Activated CD4-positive, alpha-beta memory T cell treated with anti-CD3 and anti-CD28 coated beads for 36 hours (primary cell): ENCODE measurements at regions not wholly inside any gene's neighbourhood (a gene's known extent, or its start where the extent isn't known, plus 50 kb on each side); places are given as distances from the start of the nearest gene placed in this dataset.

ENCODE experiments used
- CTCF ChIA-PET: fragments of 350-600 bp; sonication (Branson Sonifier 250); formaldehyde crosslinking; loops from one replicate; lab custom pipeline; 2021; ENCODE audit warnings: antibody characterized with exemption, inconsistent platforms; lab: Charles Lee
- POLR2A ChIA-PET: fragments of 350-600 bp; sonication (Branson Sonifier 250); formaldehyde crosslinking; loops from one replicate; lab custom pipeline; 2021; ENCODE audit warnings: antibody characterized with exemption; lab: Charles Lee
- DNase-seq: peaks from one replicate; pipeline ENCODE4 v3.0.0-alpha.2; 2020
- H3K27ac Mint-ChIP-seq: one replicate; pipeline ENCODE4 v1.8.0; 2021; ENCODE audit warnings: mixed read lengths
- H3K27me3 Mint-ChIP-seq: one replicate; pipeline ENCODE4 v1.8.0; 2021; ENCODE audit warnings: mixed read lengths
- H3K36me3 Mint-ChIP-seq: one replicate; pipeline ENCODE4 v1.8.0; 2021; ENCODE audit warnings: mixed read lengths
- H3K4me1 Mint-ChIP-seq: one replicate; pipeline ENCODE4 v1.8.0; 2021; ENCODE audit warnings: low read depth, mixed read lengths
- H3K4me3 Mint-ChIP-seq: one replicate; pipeline ENCODE4 v1.8.0; 2021; ENCODE audit warnings: mild to moderate bottlenecking, mixed read lengths
- H3K9me3 Mint-ChIP-seq: one replicate; pipeline ENCODE4 v1.8.0; 2021; ENCODE audit warnings: mixed read lengths
- intact Hi-C: fragments of 100-400 bp; cut with micrococcal nuclease; formaldehyde crosslinking; loops from one replicate; pipeline ENCODE4 v1.15.1; 2023

DNA sequence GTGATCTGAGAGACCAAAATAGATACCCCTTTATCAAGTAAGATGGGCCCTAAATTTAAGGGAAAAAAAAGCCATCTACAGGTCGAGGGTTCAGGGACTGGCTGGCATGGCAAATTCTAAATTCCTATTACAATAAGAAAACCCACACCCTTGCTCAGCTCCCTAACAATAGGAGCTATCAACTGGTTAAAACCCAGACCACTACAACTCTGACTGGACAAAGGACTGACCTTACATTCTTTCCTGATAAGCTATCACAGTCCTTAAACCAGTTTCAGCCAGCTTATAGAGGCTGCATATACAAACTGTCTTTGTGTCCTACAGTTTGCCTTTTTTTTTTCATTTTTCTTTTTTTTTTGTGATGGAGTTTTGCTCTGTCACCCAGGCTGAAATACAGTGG is 803.6 kb downstream of the NR2F1-AS1 start:
- H3K27me3 Mint-ChIP-seq = no peaks in the 10 kb centered on the region
- H3K9me3 Mint-ChIP-seq = peaks cover 3% of the 10 kb centered on the region
- CTCF ChIA-PET = no interaction called here
- no peak overlapping the region for H3K27ac Mint-ChIP-seq
- H3K4me3 Mint-ChIP-seq = no peak overlapping the region
- intact Hi-C loops = no loop called here
- POLR2A ChIA-PET = no interaction called here
- DNase-seq = no peak
- no peaks in the 10 kb centered on the region for H3K36me3 Mint-ChIP-seq
- no peaks in the 10 kb centered on the region for H3K4me1 Mint-ChIP-seq

DNA sequence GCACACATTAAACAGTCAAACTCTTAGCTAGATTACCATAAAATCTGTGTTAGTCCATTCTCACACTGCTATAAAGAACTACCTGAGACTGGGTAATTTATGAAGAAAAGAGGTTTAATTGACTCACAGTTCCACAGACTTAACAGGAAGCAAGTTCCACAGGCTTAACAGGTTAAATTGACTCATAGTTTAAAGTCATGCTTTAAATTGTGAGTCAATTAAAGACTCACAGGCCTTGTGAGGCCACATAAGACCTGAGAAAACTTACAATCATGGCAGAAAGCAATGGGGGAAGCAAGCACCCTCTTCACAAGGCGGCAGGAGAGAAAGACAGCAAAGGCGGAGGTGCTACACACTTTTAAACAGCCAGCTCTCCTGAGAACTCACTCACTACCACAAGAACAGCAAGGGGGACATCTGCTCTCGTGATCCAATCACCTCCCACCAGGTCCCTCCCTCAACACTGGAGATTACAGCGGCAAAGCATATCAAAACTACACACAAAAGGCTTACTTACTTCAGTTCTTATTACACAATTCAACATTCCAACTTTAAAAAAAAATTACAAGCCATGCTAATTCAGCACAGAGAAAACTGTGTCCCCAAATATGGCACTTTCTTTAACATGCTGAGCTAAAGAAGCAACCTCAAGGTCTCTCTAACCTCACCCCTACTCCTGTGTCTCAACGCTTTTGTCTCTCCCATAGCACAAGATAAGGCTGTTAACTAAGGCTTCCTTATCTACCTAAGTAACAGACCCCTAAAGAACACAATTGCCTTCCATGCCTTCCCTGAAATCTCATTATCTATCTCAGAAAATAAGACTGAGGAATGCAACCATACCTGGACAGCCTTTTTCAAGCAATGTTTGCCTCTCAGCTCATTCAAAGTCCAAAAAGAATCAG is 805.1 kb downstream of the NR2F1-AS1 start:
- Mint-ChIP-seq H3K27ac (no peak overlapping the region), H3K4me3 (no peak overlapping the region), H3K27me3 (no peaks in the 10 kb centered on the region), H3K9me3 (peaks cover 3% of the 10 kb centered on the region), H3K36me3 (no peaks in the 10 kb centered on the region), H3K4me1 (no peaks in the 10 kb centered on the region)
- CTCF ChIA-PET = no interaction called here
- intact Hi-C loops = no loop called here
- no peak for DNase-seq
- POLR2A ChIA-PET = no interaction called here

DNA sequence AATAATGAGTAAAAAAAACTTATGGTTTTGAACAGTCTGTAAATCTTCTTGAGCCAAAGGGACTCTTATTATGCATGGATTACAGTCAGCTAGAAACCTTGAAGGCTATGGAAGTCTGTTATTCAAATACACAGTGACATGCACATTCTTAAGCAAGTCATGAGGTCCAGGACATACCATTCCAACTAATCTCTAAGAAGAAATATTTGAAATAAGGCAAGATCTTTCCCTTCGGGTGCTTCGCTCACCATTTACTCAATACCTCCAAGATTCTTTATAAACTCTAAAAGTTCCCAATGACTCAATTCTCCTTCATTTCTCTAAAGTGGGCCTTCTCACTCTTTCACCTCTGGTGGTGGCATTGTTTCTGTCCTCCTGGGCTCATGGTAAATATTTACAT is 811.0 kb downstream of the NR2F1-AS1 start:
- intact Hi-C loops = no loop called here
- no peaks in the 10 kb centered on the region for H3K36me3 Mint-ChIP-seq
- no peaks in the 10 kb centered on the region for H3K4me1 Mint-ChIP-seq
- H3K27me3 Mint-ChIP-seq = no peaks in the 10 kb centered on the region
- ChIA-PET CTCF (interaction anchor here (1.2 kb wide), 1 partner anchor 1032 kb away, joined by 3 read pairs; no protein-coding TSS in a partner anchor), POLR2A (no interaction called here)
- DNase-seq = no peak
- H3K27ac Mint-ChIP-seq = no peak overlapping the region
- no peaks in the 10 kb centered on the region for H3K9me3 Mint-ChIP-seq
- no peak overlapping the region for H3K4me3 Mint-ChIP-seq

DNA sequence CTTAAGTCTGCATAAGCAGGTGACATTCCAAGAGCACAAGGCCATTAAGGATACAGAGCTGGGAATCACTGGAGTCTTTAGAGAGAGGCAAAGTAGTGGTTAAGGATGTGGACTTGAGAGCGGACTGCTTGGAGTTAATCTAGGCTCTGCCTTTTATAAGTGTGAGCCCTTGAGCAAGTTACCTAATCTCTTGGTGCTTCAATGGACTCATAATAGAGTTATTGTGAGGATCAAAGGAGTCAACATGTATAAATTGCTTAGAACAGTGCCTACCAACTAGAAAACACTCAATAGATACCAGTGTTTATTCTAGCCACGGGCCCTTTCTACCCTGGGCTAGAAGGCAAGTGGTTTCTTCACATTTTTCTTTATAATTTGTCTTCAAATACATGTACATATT is 819.4 kb downstream of the NR2F1-AS1 start:
- H3K27ac Mint-ChIP-seq = no peak overlapping the region
- DNase-seq = no peak
- CTCF ChIA-PET = no interaction called here
- intact Hi-C loops = no loop called here
- H3K4me1 Mint-ChIP-seq = no peaks in the 10 kb centered on the region
- H3K9me3 Mint-ChIP-seq = no peaks in the 10 kb centered on the region
- H3K27me3 Mint-ChIP-seq = no peaks in the 10 kb centered on the region
- no peak overlapping the region for H3K4me3 Mint-ChIP-seq
- POLR2A ChIA-PET = no interaction called here
- H3K36me3 Mint-ChIP-seq = no peaks in the 10 kb centered on the region

DNA sequence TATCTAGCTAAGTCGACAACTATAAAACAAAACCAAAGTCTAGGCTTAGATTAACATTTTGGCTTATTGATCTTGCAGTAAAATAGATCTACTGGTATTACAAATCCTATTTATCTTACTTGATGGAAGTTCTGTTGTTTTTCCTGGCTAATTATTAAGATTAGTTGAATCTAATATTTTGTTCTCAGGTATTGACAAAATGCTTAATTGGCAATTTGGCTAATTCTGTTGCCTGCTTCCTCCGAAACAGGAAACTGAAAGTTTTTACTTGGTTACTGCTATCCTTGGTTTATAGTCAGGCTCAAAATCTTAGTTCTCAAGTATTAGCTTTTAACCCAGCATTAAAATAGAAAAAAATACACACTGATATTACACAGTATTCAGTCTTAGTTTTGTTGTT is 820.5 kb downstream of the NR2F1-AS1 start:
- no peaks in the 10 kb centered on the region for H3K27me3 Mint-ChIP-seq
- peaks cover 2% of the 10 kb centered on the region for H3K9me3 Mint-ChIP-seq
- DNase-seq = no peak
- H3K27ac Mint-ChIP-seq = no peak overlapping the region
- no peaks in the 10 kb centered on the region for H3K36me3 Mint-ChIP-seq
- intact Hi-C loops = no loop called here
- no peaks in the 10 kb centered on the region for H3K4me1 Mint-ChIP-seq
- ChIA-PET POLR2A (no interaction called here), CTCF (no interaction called here)
- H3K4me3 Mint-ChIP-seq = no peak overlapping the region

DNA sequence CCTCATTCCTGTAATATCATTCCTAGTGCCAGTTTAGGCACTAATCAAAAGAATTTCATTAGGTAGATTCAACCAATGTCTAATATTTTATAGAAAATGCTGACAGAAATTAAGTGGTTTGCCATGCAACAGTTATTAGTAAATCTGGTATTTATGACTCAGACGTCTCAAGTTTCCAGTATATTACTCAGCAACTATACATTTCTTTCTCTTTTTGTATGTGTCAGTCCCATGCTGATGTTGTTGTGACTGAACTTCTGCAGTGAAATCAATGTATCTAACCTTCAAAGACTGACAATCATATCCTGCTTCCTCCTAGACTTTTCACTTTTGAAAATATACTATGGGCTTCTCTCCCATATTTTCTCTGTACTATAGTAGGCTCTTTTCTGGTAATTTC is 822.5 kb downstream of the NR2F1-AS1 start:
- CTCF ChIA-PET = no interaction called here
- POLR2A ChIA-PET = no interaction called here
- Mint-ChIP-seq H3K4me1 (no peaks in the 10 kb centered on the region), H3K9me3 (peaks cover 3% of the 10 kb centered on the region), H3K27ac (no peak overlapping the region), H3K27me3 (no peaks in the 10 kb centered on the region), H3K36me3 (no peaks in the 10 kb centered on the region), H3K4me3 (no peak overlapping the region)
- intact Hi-C loops = no loop called here
- DNase-seq = no peak

DNA sequence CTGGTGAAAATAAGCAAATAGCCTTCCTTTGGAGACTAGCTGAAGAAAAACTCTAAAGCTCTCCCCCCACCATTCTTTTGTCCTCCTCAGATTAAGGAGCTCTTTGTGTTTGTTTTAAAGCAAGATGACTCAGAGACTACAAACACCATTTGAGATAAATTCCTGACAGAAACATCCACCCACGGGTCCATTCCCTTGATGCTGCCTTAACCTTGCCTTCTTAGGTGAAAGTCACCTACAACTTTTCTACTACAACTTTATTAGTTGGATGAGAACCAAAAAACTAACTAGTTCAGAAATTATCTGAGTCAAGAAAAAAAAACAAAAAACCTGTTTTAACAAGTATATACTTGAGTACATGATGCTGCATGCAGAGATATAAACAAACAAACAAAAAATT is 831.1 kb downstream of the NR2F1-AS1 start:
- no peaks in the 10 kb centered on the region for H3K36me3 Mint-ChIP-seq
- H3K27ac Mint-ChIP-seq = no peak overlapping the region
- CTCF ChIA-PET = no interaction called here
- POLR2A ChIA-PET = no interaction called here
- intact Hi-C loops = no loop called here
- peaks cover 2% of the 10 kb centered on the region for H3K9me3 Mint-ChIP-seq
- H3K4me1 Mint-ChIP-seq = no peaks in the 10 kb centered on the region
- no peak overlapping the region for H3K4me3 Mint-ChIP-seq
- H3K27me3 Mint-ChIP-seq = no peaks in the 10 kb centered on the region
- DNase-seq = no peak

DNA sequence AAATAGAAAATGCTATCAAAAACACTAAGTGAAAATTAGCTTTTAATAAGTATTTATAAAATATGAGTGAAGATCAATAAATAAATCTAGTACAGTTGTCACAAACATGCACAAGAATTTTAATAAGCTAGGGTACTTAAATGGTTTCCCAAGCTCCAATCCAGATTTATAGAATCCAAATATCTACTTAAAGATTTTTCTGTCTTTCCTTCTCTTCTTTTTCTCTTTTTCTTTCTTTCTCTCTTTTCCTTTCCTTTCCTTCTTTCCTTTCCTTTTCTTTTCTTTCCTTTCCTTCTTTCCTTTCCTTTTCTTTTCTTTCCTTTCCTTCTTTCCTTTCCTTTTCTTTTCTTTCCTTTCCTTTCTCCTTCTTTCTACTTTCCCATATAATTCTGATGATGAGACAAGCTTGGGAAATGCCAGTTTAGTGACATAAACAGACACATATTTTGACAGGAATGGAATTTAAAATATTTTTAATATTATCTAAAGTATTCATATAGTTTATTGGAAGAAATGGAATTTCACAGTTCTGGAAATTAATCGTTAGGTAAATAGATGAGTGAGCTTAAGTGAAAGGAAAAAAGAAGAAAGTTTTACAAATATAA is 832.8 kb downstream of the NR2F1-AS1 start:
- CTCF ChIA-PET = no interaction called here
- POLR2A ChIA-PET = no interaction called here
- intact Hi-C loops = no loop called here
- Mint-ChIP-seq H3K27ac (no peak overlapping the region), H3K36me3 (no peaks in the 10 kb centered on the region), H3K9me3 (peaks cover under 1% of the 10 kb centered on the region), H3K4me1 (no peaks in the 10 kb centered on the region), H3K27me3 (no peaks in the 10 kb centered on the region), H3K4me3 (no peak overlapping the region)
- no peak for DNase-seq

DNA sequence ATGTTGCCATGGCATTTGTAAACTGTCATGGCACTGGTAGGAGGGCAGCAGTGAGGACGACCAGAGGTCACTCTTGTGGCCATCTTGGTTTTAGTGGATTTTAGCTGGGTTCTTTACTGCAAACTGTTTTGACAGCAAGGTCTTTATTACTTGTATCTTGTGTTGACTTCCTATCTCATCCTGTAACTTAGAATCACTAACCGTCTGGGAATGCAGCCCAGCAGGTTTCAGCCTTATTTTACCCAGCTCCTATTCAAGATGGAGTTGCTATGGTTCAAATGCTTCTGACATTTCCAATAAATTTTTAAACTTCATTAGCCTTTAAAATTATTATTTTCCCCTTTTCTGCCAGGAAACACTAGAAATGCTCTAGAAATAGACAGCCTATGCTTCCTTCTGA is 839.1 kb downstream of the NR2F1-AS1 start:
- Mint-ChIP-seq H3K27ac (no peak overlapping the region), H3K9me3 (no peaks in the 10 kb centered on the region), H3K27me3 (no peaks in the 10 kb centered on the region), H3K36me3 (no peaks in the 10 kb centered on the region), H3K4me1 (no peaks in the 10 kb centered on the region), H3K4me3 (no peak overlapping the region)
- intact Hi-C loops = no loop called here
- DNase-seq = no peak
- CTCF ChIA-PET = no interaction called here
- POLR2A ChIA-PET = no interaction called here

DNA sequence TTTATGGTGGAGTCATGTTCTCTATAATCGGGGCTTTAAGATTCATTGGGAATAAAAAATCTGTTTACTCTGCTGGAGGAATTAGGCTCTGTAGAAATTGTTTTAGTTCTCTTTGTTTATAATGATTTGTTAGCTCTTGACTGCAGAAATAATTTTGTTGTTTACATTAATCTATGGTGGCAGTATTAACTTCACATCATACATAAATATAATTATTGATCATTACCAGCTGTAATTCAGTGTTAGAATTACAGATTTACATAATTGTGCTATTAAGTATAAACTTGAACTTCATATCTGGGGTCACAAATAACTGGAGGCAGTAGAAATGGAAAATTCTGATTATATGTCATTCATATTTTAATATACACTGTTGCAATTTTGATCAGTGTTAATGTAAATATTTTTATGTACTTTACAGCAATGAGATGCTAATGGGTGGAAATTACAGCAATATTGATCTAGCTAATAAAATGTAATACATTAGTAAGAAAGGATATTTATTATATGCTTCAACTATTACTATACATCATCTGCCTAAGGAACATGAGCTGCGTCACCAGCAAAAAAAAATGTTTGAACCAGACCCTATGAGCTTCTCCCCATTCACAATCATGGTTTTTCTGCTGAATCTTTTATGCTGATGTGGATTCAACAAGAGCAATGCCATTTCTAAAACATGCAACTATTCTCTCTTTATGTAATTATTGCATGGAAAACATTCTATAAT is 846.6 kb downstream of the NR2F1-AS1 start:
- CTCF ChIA-PET = no interaction called here
- Mint-ChIP-seq H3K9me3 (no peaks in the 10 kb centered on the region), H3K27me3 (no peaks in the 10 kb centered on the region), H3K4me3 (no peak overlapping the region), H3K4me1 (no peaks in the 10 kb centered on the region), H3K36me3 (no peaks in the 10 kb centered on the region), H3K27ac (no peak overlapping the region)
- DNase-seq = no peak
- intact Hi-C loops = no loop called here
- POLR2A ChIA-PET = no interaction called here

DNA sequence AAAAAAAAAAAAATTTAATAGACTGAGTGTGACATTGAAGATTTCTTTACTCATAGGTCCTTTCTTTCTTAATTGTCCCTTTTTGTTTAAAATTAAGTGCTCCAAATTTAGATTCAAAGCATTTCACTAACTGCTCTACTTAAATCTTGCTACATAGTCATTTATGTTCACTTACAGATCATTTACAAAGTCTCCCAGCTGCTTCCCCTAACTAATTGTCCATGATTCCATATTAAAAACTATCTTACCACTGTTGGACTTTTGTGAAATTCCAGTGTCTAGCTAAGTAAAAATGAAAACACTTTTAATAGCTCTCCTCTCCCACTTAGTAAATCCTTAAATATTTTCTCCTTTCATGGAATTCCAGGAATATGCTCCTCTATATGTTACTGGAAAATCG is 850.5 kb downstream of the NR2F1-AS1 start:
- intact Hi-C loops = no loop called here
- Mint-ChIP-seq H3K9me3 (peaks cover 3% of the 10 kb centered on the region), H3K4me3 (no peak overlapping the region), H3K27ac (no peak overlapping the region), H3K36me3 (no peaks in the 10 kb centered on the region), H3K4me1 (no peaks in the 10 kb centered on the region), H3K27me3 (no peaks in the 10 kb centered on the region)
- DNase-seq = no peak
- ChIA-PET CTCF (no interaction called here), POLR2A (no interaction called here)

DNA sequence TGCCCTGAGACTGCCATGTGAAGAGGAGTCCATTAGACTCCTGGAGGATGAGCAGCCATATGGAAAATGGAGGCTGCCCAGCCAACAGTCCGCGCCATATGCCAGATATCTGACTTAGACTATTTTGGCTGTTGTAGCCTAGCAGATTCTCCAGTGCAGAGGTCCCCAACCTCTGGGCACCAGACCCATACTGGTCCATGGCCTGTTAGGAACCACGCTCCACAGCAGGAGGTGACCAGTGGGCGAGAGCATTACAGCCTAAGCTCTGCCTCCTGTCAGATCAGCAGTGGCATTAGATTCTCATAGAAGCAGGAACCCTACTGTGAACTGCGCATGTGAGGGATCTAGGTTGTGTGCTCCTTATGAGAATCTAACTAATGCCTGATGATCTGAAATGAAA is 851.9 kb downstream of the NR2F1-AS1 start:
- no peaks in the 10 kb centered on the region for H3K36me3 Mint-ChIP-seq
- no peak for DNase-seq
- POLR2A ChIA-PET = no interaction called here
- H3K4me1 Mint-ChIP-seq = no peaks in the 10 kb centered on the region
- intact Hi-C loops = no loop called here
- CTCF ChIA-PET = no interaction called here
- no peaks in the 10 kb centered on the region for H3K27me3 Mint-ChIP-seq
- no peak overlapping the region for H3K4me3 Mint-ChIP-seq
- no peak overlapping the region for H3K27ac Mint-ChIP-seq
- H3K9me3 Mint-ChIP-seq = peaks cover 9% of the 10 kb centered on the region
